OCI-M1 (cell line): ENCODE measurements at regions not wholly inside any gene's neighbourhood (a gene's known extent, or its start where the extent isn't known, plus 50 kb on each side); places are given as distances from the start of the nearest gene placed in this dataset.

Experiments
- DNase-seq: peaks from one replicate; lab custom pipeline; 2025; lab: John Stamatoyannopoulos, UW

DNA sequence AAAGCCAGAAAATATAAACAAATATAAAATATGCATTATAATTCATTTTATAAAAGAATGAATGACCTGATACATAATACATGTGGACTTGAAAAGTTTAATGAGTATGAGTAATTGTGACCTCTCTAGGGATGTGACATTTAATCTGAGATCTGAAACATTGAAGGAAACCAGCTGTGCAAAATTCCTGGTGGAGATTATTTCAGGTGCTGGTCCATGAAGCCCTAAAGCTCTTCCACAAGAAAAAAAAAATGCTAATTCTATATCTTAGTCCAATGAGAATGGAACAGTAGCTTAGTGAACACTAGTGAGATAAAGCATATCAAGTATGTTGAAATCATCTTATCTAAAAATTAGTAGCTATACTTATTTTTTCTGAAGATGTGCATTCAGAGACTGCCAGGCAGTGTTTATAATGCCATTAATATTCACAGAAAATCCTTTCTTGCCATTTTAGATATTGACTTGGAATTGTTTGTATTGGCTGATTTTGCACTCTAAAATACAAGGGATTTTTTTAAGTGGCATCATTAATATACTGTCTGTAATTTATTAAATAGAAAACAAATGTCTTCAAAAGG, 1485.9 kb downstream of the PLA2G4A start:
- no peak for DNase-seq

DNA sequence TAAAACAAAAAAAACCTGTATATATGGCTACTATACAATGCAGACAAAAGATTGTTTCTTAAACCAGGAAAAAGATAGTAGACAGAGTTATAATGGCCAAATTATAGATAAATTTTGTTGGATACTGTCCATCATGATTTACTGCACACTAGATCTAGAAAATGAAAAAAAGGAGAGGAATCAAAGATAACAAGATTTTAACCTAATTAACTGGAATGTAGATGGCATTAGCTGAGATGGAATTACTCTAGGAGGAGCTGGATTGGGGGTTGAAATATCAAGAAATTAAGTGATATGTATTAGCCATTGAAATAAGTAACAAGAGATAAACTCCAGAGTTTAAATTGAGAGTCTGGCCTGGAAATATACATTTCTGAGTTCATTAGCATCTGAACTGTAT, 1489.1 kb downstream of the PLA2G4A start:
- DNase-seq = no peak

GRCh38 chr1:188325211-188325610, 1496.5 kb downstream of the PLA2G4A start:
- DNase-seq = peak; percentile 42

DNA sequence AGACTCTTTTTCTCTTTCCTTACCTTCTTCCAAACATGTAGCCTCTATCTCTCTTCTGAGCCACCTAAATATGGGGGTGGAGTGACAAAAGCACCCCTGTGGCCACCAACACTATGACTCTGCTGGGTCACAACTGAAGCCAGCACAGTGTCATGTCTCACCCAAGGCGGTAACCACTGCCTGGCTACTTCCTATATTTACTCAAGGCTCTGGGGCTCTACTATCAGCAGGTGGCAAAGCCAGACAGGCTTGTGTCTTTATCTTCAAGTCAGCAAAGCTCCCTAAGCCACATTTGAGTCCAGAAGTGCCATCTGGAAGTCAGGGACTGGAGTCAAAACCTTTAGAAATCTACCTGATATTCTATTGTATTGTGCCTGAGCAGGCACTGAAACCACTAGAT, 1515.2 kb downstream of the PLA2G4A start:
- peak; percentile 93 for DNase-seq

DNA sequence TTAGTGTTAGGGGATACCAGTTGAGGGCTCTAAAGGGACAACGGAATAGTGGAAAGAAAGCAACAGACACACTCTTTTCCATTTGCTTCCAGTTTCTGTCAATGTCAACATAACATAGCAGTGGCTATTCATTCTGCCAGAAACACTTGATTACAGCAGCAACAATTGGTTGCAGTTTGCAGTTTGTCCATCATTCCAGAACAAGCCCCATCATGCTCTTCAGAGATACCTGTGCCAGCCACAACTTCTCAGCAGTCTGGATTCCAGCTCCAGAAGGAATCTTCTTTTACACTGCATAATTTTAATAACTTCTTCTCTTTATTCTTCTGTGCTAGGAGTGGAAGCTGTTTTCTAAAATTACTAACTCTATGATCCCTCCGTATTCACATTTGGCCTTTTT, 1521.4 kb downstream of the PLA2G4A start:
- DNase-seq = no peak

DNA sequence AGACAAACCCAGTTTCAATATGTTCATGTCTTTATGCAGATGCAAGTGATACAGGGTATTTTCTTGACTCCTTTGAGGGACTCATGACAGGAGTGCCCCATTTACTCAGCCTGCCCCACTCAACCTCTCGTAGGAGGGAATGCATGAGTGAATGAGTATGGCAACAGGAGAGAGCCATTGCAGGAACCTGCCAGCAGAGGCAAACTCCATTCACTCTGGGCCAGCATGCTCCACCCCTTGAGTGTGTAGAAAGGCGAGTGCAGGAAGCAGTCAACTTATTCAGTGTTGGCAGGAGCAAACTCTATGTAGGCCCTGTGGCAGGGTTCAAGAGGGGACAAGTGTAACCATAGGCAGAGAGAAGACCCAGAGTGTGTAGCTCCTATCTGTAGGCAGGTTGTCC, 1526.3 kb downstream of the PLA2G4A start:
- DNase-seq = peak; percentile 13

GRCh38 chr1:188355847-188356246, 1527.1 kb downstream of the PLA2G4A start:
- DNase-seq = no peak

GRCh38 chr1:188359315-188359714, 1530.6 kb downstream of the PLA2G4A start:
- no peak for DNase-seq

DNA sequence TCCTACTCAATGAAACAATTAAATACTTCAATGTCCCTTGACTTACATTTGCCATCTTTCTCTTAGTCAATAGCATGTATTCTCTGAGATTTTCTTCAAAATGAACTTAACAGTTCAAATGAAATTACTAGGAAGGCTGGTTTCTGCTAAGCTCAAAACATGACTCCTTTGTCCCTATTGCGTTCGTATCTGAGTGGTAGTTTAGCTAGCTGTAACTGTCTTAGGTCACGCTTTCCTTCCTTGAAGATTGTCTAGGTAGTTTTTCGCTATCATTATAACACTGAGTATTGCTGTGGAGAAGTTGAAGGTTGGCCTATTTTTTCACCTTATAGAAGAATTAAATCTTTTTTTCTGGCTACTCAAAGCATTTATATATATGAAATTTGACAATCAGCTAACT, 1535.2 kb downstream of the PLA2G4A start:
- peak; percentile 62 for DNase-seq

DNA sequence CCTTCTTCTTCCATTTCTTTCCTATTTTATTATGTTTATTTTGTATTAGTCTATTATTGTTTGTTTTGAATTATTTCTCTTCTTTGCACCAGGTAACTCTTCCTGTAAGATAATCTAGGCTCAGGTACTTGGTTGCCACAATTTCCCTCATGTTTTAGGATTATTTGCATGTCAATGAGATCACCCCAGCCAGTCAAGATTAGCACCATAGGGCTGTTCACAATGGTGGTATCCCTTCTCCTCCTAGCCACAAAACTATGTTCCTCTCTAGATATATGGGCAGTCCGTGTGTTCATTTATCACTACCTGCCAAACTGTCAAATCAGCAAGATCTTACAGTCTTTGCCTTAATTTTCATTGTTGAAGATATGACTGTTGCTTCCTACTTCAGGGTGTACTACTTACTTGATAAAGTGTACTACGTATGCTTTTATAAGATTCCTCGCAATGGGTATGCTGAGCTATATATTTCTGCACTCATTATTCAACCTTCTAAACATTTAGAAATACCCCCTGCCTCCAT, 1536.2 kb downstream of the PLA2G4A start:
- peak; percentile 22 for DNase-seq

GRCh38 chr1:188365874-188366273, 1537.1 kb downstream of the PLA2G4A start:
- DNase-seq = peak; percentile 18

- DNase-seq = no peak
These were observed 1538.9 kb downstream of the PLA2G4A start for GRCh38 chr1:188367661-188368060.

- DNase-seq = no peak
These were observed 1542.6 kb downstream of the PLA2G4A start for GRCh38 chr1:188371295-188371806.

DNA sequence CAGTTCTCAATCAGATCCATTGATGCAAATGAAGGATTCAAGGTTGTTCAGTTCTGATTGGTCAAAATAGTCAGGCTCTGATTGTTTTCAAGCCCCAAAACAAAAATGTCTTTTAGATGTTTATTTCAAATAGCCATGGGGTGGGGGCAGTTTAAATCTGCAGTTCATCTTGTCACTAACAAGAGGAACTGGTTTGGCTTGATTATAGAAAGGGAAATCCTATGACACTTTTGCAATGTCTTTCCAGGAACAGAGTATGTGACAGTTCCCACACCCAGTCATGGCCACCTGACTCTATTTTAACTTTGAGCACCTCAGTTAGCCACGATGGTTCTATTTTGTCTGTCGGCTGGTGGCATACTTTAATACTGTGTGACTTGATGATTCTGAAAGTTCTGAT, 1544.1 kb downstream of the PLA2G4A start:
- DNase-seq = peak; percentile 16

DNA sequence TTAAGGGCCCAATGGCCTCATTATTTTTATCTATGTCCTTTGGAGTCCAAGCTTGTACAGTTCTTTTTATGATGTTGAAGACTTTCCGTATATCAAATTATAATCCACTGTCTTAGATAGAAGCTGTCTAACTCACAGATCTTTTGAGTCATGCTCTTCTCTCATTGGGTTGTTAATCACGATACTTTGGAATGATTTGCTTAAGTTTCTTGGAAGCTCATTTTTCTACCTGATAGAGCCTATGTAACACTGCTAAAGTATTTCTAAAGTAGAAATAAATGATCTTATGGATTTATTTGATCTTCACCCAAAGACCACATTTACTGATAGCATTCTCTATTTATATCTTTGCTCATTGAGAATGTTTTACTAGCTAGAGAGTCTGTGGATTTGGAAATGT, 1554.1 kb downstream of the PLA2G4A start:
- no peak for DNase-seq

DNA sequence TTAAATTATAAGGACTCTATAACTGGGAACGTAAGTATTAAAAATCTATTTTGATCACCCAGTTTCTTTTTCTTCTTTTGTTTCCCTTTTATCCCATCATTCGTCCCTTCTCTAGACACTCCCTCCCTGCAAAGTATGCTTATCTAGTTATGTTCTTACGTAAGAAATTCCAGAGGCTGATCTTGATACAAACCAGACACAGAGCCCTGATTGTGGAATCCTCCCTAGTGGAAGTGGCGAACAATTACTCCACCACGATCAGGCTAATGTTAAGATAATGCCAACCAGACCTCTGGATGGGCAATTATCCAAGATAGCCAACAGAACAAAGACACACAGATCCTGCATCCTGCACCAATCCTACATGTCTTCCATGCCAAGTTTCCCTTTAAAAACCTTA, 1557.4 kb downstream of the PLA2G4A start:
- no peak for DNase-seq

DNA sequence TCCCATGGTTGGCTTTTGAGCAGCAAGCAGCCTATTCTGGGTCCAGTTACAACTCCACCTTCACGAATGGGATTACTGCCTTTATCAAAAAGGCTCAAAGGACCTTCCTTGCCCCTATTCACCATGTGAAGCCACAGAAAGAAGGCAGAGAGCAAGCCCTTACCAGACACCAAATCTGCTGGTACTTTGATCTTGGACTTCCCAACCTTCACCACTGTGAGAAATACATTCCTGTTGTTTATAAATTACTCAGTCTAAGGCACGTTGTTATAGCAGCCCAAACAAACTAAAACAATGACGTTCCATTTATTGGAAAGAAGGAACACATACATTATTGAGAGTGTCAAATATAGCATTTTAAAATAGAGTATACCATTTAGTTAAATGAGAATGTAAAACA, 1557.9 kb downstream of the PLA2G4A start:
- DNase-seq = no peak

DNA sequence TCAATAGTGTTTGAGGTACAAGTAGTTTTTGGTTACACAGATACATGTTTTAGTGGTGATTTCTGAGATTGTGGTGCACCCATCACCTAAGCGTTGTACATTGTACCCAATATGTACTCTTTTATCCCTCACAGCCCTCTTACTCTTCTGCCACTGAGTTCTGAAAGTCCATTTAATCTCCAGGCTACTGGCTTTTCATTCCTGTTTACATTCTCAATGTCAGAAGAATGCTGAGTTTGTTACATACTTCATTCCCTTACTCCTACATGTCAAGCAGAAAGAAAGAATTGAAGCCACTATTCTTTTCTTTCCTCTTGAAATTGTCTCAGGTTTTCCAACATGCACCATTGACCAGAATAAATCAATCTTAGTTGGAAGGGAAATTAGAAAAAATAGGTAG, 1565.9 kb downstream of the PLA2G4A start:
- DNase-seq = no peak

GRCh38 chr1:188397521-188397920, 1568.8 kb downstream of the PLA2G4A start:
- peak; percentile 41 for DNase-seq

DNA sequence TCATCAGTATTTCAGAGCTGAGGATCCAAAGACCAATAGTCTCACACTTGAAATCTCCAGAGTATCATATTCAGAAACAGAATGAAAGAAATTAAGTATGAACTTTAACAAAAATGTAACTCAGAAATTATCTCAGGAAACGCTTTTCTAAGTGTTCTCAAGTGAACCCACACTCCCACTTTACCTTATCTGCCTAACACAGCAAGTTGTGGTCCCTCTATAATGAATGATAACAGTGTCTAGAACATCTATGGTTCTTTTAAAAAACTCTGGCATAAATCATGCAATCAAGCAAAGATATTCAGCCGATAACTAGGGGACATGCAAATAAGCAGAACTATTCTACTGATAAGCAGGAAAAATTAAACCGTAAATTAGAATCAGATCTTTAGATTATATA, 1574.2 kb downstream of the PLA2G4A start:
- DNase-seq = peak; percentile 88

DNA sequence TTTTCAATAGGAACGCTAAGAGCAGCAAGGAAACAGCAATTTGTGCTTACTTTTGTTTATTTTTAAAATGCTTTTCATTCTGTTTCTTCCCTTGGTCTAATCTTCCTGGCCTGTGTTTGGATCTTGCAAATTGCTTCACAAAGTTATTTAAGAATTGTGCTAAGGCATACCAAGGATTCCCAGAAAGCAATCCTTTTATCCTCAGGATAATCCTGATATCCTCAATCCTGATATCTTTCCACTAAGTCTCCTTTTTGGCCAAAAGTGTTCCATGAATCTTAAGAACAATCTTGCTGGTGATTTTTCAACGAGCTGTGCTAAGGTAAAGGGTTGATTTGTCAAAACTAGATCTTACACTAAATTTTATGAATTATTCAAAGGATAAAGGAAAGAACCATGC, 1577.9 kb downstream of the PLA2G4A start:
- no peak for DNase-seq

DNA sequence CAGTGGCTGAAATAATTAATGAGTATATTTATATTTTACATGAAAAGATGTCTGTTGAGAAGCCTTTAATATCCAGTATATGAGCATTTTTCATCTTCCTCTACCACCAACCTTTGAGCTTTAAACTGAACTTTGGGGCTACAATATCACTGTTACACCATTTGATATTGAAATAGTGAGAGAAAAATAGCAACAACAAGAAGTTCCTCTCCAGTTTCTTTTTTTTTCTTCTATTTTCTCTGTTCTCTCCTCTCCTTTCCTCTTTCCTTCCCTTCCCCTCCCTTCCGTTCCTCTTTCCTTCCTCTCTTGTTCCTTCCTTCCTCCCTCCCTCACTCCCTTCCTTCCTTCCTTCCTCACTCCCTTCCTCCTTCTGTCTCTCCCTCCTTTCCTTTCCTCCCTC, 1591.4 kb downstream of the PLA2G4A start:
- DNase-seq = no peak

DNA sequence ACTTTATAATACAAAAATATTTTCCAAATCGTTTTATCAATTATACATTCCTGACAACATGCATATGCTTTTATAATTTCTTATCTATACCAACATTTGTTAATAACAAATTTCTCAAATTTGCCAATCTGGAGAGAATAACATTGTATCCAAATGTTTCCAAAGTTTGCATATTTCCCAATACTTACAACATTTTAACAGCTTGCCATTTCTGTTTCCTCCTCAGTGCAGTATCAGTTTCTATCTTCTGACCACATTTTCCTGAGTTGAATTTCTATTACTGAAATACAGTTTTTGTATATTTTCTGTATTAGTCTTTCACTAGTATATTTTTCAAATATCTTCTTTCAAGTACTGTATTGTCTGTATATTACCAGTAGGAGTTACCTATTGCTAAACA, 1594.3 kb downstream of the PLA2G4A start:
- no peak for DNase-seq

GRCh38 chr1:188424176-188424575, 1595.4 kb downstream of the PLA2G4A start:
- no peak for DNase-seq
